Lung (tissue), 11 donors: ENCODE measurements at regions not wholly inside any gene's neighbourhood (a gene's known extent, or its start where the extent isn't known, plus 50 kb on each side); places are given as distances from the start of the nearest gene placed in this dataset.

Source experiments
- ATAC-seq: fragments of 200-7000 bp; cut with Tn5 transposase; one replicate; pipeline ENCODE4 v1.9.1; 2020; ENCODE audit warnings: moderate number of reproducible peaks; ENCODE audit not compliant: insufficient read depth, low FRiP score
- DNase-seq, 3 donors: peaks; one replicate each; pipeline ENCODE4 v3.0.0-alpha.2; 2013 to 2017
- H3K27ac ChIP-seq, 2 donors: one replicate each; pipeline ENCODE4 v1.5.1; 2013; ENCODE audit warnings: mild to moderate bottlenecking in 2 of 2, moderate library complexity in 2 of 2, control low read depth in 1 of 2, inconsistent platforms in 1 of 2, low read depth in 1 of 2, low read length in 1 of 2
- H3K27me3 ChIP-seq, 3 donors: one replicate each; pipeline ENCODE4 v1.5.1; 2013; ENCODE audit warnings: low read length in 2 of 3; ENCODE audit not compliant: control insufficient read depth in 3 of 3, insufficient read depth in 3 of 3
- H3K36me3 ChIP-seq, 4 donors: one replicate each; pipeline ENCODE4 v1.5.1; 2013; ENCODE audit warnings: low read length in 4 of 4, mild to moderate bottlenecking in 1 of 4, moderate library complexity in 1 of 4; ENCODE audit not compliant: control insufficient read depth in 4 of 4, insufficient read depth in 4 of 4
- H3K4me1 ChIP-seq, 5 donors: one replicate each; pipeline ENCODE4 v1.5.1; 2013; ENCODE audit warnings: low read length in 5 of 5, mild to moderate bottlenecking in 2 of 5, moderate library complexity in 1 of 5; ENCODE audit not compliant: control insufficient read depth in 5 of 5, insufficient read depth in 5 of 5
- H3K4me3 ChIP-seq: one replicate; pipeline ENCODE4 v1.5.1; 2013; ENCODE audit warnings: mild to moderate bottlenecking, control low read depth, moderate library complexity
- H3K9ac ChIP-seq, 2 donors: one replicate each; pipeline ENCODE4 v1.5.1; 2013; ENCODE audit warnings: low read length in 2 of 2, control low read depth in 1 of 2; ENCODE audit not compliant: insufficient read depth in 1 of 2
- H3K9me3 ChIP-seq, 4 donors: one replicate each; pipeline ENCODE4 v1.5.1; 2013; ENCODE audit warnings: low read length in 3 of 4, mild to moderate bottlenecking in 1 of 4, moderate library complexity in 1 of 4; ENCODE audit not compliant: control insufficient read depth in 4 of 4, insufficient read depth in 3 of 4
- WGBS, 2 donors: extraction: QIAGEN DNeasy Blood & Tissue Kit; methylation state at CpG; one replicate each; pipeline ENCODE4 v1.1.7; 2013; 5-methylcytosine and 5-hydroxymethylcytosine counted together
- TF ChIP-seq, protein P1 (sequence below): IDR thresholded peaks from 2 replicates; pipeline ENCODE4 v1.5.1; 2012; ENCODE audit warnings: mild to moderate bottlenecking; ENCODE audit errors: control extremely low read depth, extremely low read depth
- donor health status: control.
- donor health status: control.
- donor health status: Bipolar disorder and iron deficiency.
- donor health status: healthy.
- donor health status: DM: yes; HTN: yes; CAD: no.

DNA sequence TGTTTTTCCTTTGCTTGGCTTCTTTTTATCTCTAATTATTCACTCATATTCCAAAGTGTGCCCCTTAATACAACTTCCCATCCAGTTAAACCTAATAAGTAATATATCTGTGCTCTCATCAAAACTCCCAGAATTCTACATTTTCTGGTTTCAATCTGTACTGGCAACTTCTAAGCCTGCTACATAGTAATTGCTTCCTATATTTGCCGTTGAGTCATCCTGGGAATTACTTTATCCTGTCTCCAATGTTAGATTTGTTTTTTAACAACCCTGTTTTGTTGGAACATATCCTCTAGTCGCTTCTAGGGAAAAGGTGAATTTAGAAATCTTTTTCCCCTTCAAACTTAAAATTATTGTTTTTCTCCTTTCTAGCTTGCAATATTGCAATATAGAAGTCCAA is 620.5 kb upstream of the PKN2 start:
- ATAC-seq (no peak), DNase-seq (no peak)
- H3K9ac ChIP-seq = no peak overlapping the region
- TF ChIP-seq, protein P1, sequence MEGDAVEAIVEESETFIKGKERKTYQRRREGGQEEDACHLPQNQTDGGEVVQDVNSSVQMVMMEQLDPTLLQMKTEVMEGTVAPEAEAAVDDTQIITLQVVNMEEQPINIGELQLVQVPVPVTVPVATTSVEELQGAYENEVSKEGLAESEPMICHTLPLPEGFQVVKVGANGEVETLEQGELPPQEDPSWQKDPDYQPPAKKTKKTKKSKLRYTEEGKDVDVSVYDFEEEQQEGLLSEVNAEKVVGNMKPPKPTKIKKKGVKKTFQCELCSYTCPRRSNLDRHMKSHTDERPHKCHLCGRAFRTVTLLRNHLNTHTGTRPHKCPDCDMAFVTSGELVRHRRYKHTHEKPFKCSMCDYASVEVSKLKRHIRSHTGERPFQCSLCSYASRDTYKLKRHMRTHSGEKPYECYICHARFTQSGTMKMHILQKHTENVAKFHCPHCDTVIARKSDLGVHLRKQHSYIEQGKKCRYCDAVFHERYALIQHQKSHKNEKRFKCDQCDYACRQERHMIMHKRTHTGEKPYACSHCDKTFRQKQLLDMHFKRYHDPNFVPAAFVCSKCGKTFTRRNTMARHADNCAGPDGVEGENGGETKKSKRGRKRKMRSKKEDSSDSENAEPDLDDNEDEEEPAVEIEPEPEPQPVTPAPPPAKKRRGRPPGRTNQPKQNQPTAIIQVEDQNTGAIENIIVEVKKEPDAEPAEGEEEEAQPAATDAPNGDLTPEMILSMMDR = no peak
- no peaks in the 10 kb centered on the region for H3K27me3 ChIP-seq
- WGBS, 2 donors = 77 to 82% methylated on average over 2 of the region's 2 CpGs
- H3K36me3 ChIP-seq = no peaks in the 10 kb centered on the region
- no peaks in the 10 kb centered on the region for H3K4me1 ChIP-seq
- no peak overlapping the region for H3K4me3 ChIP-seq
- H3K9me3 ChIP-seq = no peaks in the 10 kb centered on the region
- H3K27ac ChIP-seq = no peak overlapping the region

DNA sequence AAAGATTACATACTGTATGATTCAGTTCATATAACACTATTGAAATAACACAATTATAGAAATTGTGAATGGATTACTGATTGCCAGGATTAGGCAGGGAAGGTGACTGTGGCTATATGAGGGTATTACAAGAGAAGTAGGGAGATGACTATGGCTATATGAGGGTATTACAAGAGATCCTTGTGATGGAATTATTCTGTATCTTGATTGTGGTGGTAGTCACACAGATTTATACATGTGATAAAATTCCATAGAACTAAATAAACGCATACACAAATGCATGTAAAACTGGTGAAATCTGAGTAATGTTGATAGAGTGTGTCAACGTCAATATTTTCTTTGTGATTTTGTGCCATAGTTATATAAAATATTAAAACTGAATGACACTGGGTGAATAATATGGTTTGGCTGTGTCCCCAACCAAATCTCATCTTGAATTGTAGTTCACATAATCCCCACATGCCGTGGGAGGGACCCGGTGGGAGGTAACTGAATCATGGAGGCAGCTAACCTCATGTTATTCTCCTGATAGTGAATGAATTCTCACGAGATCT is 615.6 kb upstream of the PKN2 start:
- Histone ChIP-seq H3K27me3 (no peaks in the 10 kb centered on the region), H3K4me3 (no peak overlapping the region), H3K9ac (no peak overlapping the region), H3K36me3 (no peaks in the 10 kb centered on the region), H3K9me3 (peaks cover 0 to 2% (median 0%) of the 10 kb centered on the region in 4 donors), H3K4me1 (no peaks in the 10 kb centered on the region), H3K27ac (no peak overlapping the region)
- 83 to 91% methylated on average over 5 of the region's 5 CpGs for WGBS, 2 donors
- TF ChIP-seq, protein P1 = no peak
- DNase-seq (no peak), ATAC-seq (no peak)

DNA sequence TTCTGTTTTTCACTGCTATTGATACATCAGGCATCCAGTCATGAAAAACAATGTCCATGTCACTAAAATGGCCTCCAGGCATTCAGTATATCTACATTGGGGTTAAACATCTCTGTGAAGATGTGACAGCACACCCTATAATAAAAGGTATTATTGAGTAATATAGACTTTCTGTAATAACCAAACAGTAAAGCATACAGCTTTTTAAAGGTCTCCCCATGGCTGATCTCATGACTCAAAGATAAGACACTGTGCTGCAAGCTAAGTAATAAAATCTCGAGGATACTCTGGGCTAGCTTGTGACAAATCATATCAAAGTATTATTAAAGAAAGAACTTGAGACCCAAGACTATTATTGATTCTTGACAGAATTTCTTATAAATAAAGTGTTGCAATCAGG is 613.1 kb upstream of the PKN2 start:
- 79 to 81% methylated on average over 1 of the region's 1 CpG for WGBS, 2 donors
- H3K4me1 ChIP-seq = no peaks in the 10 kb centered on the region
- no peaks in the 10 kb centered on the region for H3K36me3 ChIP-seq
- H3K4me3 ChIP-seq = no peak overlapping the region
- ATAC-seq (no peak), DNase-seq (no peak)
- H3K27ac ChIP-seq = no peak overlapping the region
- H3K27me3 ChIP-seq = no peaks in the 10 kb centered on the region
- no peak overlapping the region for H3K9ac ChIP-seq
- TF ChIP-seq, protein P1 = no peak
- H3K9me3 ChIP-seq = peaks cover 0 to 2% (median 0%) of the 10 kb centered on the region in 4 donors

DNA sequence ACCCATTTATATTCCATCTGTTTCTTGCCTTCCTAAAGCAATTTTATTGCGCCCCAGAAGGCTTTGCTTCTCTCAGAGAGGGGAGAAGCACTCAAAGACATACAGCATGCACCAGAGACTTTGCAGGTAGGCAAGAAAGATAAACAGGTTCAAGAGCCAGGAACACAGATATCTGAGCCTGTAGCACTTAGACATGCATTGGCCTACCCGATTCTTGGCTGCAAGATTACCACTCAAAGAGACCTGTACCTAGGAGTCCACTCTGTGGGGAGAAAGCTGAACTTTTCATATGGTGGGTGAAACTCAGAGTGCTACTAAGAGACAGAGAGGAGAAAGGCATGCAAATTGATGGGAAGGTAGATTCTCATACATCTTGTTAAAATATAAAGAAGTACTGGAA is 609.4 kb upstream of the PKN2 start:
- DNase-seq (no peak), ATAC-seq (no peak)
- TF ChIP-seq, protein P1 = no peak
- H3K9me3 ChIP-seq = peaks cover 0 to 2% (median 0%) of the 10 kb centered on the region in 4 donors
- no peaks in the 10 kb centered on the region for H3K4me1 ChIP-seq
- WGBS, 2 donors = 88 to 92% methylated on average over 2 of the region's 2 CpGs
- no peaks in the 10 kb centered on the region for H3K27me3 ChIP-seq
- no peak overlapping the region for H3K4me3 ChIP-seq
- H3K36me3 ChIP-seq = no peaks in the 10 kb centered on the region
- no peak overlapping the region for H3K27ac ChIP-seq
- H3K9ac ChIP-seq = no peak overlapping the region
